ENCODE measurements at regions not wholly inside any gene's neighbourhood (a gene's known extent, or its start where the extent isn't known, plus 50 kb on each side); places are given as distances from the start of the nearest gene placed in this dataset.

DNA sequence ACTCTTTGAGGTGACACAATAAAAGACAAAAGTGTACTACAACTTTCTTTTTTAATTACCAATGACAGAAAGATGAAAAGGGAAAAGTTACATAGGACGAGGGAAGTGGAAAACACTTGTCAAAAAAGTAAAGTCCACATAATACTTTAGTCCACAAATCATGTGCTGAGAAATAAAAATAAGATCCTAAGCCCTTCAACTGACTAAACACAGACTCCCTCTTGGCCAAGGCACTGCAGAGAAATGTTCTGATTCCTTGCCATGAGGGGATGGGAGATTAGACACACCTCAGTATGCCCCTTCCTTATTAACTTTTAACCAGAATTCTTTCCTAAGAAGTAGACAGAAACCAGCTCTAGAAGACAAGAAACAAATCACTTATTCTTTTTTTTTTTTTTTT is 59.5 kb upstream of the TGFBR2 start:
- TF ChIP-seq SIN3A (IDR thresholded peaks at IDR 0.05; ENCODE audit: borderline replicate concordance, insufficient read depth, low read depth, low read length) (no peak), TCF7L2 (IDR thresholded peaks at IDR 0.05; ENCODE audit: low read depth, low read length) (no peak), POLR2AphosphoS5 (IDR thresholded peaks at IDR 0.05; ENCODE audit: low read depth, low read length) (no peak)
- TF ChIP-seq, protein P1, sequence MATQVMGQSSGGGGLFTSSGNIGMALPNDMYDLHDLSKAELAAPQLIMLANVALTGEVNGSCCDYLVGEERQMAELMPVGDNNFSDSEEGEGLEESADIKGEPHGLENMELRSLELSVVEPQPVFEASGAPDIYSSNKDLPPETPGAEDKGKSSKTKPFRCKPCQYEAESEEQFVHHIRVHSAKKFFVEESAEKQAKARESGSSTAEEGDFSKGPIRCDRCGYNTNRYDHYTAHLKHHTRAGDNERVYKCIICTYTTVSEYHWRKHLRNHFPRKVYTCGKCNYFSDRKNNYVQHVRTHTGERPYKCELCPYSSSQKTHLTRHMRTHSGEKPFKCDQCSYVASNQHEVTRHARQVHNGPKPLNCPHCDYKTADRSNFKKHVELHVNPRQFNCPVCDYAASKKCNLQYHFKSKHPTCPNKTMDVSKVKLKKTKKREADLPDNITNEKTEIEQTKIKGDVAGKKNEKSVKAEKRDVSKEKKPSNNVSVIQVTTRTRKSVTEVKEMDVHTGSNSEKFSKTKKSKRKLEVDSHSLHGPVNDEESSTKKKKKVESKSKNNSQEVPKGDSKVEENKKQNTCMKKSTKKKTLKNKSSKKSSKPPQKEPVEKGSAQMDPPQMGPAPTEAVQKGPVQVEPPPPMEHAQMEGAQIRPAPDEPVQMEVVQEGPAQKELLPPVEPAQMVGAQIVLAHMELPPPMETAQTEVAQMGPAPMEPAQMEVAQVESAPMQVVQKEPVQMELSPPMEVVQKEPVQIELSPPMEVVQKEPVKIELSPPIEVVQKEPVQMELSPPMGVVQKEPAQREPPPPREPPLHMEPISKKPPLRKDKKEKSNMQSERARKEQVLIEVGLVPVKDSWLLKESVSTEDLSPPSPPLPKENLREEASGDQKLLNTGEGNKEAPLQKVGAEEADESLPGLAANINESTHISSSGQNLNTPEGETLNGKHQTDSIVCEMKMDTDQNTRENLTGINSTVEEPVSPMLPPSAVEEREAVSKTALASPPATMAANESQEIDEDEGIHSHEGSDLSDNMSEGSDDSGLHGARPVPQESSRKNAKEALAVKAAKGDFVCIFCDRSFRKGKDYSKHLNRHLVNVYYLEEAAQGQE (IDR thresholded peaks at IDR 0.05; ENCODE audit: insufficient read depth in 1 of 2, low read depth in 2 of 2, low read length in 1 of 2) = no peak
- no peak for ATAC-seq
- no peaks in the 10 kb centered on the region for H3K9me3 ChIP-seq (ENCODE audit: control insufficient read depth, insufficient read depth, low read depth, low read length)
- no peak overlapping the region for H3K27ac ChIP-seq (ENCODE audit: low read length)
- no peaks in the 10 kb centered on the region; the same call in 1 of the 2 replicates for H3K4me1 ChIP-seq (ENCODE audit: control insufficient read depth, insufficient read depth, low read length)
- no peaks in the 10 kb centered on the region for H3K36me3 ChIP-seq (ENCODE audit: control insufficient read depth, insufficient read depth, low read length)
- intact Hi-C loops (cut with micrococcal nuclease; ENCODE audit: unreplicated experiment) (no loop called here), in situ Hi-C loops (cut with HindIII; ENCODE audit: low pct_unique_long_range_greater_than_20kb, low sequenced_read_pairs) (no loop called here)
- POLR2A ChIA-PET = no interaction called here
- no TSS peak for BruUV-seq (replicated peaks)
- no peak overlapping the region for H3K4me3 ChIP-seq (ENCODE audit: low read depth in 2 of 2, low read length in 2 of 2)
- no peak for DNase-seq (ENCODE audit: low read depth, low spot score)
- CTCF ChIA-PET = no interaction called here
- H3K27me3 ChIP-seq (ENCODE audit: control insufficient read depth, insufficient read depth, low read length) = no peaks in the 10 kb centered on the region

DNA sequence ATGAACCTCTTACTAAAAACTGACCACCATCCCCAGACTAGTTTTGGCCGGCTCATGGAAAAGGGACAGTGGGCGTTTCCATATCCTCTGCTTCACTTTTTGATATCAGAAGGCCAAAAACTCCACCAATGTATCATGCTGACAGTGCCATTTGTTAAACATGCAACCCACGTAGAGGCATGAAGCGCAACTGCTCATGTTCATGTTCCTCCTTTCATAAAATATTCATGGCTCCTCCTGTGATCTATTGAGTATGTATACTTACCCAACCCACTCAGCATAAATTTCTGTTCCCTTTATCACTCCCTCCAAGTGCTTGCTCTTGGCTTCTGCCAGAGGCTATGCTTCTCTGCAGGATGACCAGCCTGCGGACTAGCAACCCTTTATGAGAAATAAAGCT is 58.7 kb upstream of the TGFBR2 start:
- POLR2A ChIA-PET = no interaction called here

More for the DNA sequence above, 58.7 kb upstream of the TGFBR2 start:
- Histone ChIP-seq H3K4me3 (ENCODE audit: low read depth in 2 of 2, low read length in 2 of 2) (no peak overlapping the region), H3K27me3 (ENCODE audit: control insufficient read depth, insufficient read depth, low read length) (no peaks in the 10 kb centered on the region), H3K27ac (ENCODE audit: low read length) (no peak overlapping the region), H3K9me3 (ENCODE audit: control insufficient read depth, insufficient read depth, low read depth, low read length) (no peaks in the 10 kb centered on the region), H3K36me3 (ENCODE audit: control insufficient read depth, insufficient read depth, low read length) (no peaks in the 10 kb centered on the region), H3K4me1 (ENCODE audit: control insufficient read depth, insufficient read depth, low read length) (no peaks in the 10 kb centered on the region; the same call in 1 of the 2 replicates)
- DNase-seq (ENCODE audit: low read depth, low spot score) (no peak), ATAC-seq (no peak)
- TF ChIP-seq, protein P2, sequence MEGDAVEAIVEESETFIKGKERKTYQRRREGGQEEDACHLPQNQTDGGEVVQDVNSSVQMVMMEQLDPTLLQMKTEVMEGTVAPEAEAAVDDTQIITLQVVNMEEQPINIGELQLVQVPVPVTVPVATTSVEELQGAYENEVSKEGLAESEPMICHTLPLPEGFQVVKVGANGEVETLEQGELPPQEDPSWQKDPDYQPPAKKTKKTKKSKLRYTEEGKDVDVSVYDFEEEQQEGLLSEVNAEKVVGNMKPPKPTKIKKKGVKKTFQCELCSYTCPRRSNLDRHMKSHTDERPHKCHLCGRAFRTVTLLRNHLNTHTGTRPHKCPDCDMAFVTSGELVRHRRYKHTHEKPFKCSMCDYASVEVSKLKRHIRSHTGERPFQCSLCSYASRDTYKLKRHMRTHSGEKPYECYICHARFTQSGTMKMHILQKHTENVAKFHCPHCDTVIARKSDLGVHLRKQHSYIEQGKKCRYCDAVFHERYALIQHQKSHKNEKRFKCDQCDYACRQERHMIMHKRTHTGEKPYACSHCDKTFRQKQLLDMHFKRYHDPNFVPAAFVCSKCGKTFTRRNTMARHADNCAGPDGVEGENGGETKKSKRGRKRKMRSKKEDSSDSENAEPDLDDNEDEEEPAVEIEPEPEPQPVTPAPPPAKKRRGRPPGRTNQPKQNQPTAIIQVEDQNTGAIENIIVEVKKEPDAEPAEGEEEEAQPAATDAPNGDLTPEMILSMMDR (IDR thresholded peaks at IDR 0.05) = no peak
- TF ChIP-seq TCF7L2 (IDR thresholded peaks at IDR 0.05; ENCODE audit: low read depth, low read length) = no peak
- no peak for TF ChIP-seq POLR2AphosphoS5 (IDR thresholded peaks at IDR 0.05; ENCODE audit: low read depth, low read length)
- no peak for TF ChIP-seq SIN3A (IDR thresholded peaks at IDR 0.05; ENCODE audit: borderline replicate concordance, insufficient read depth, low read depth, low read length)
- TF ChIP-seq, protein P1 (IDR thresholded peaks at IDR 0.05; ENCODE audit: insufficient read depth in 1 of 2, low read depth in 2 of 2, low read length in 1 of 2) = no peak
- in situ Hi-C loops (cut with HindIII; ENCODE audit: low pct_unique_long_range_greater_than_20kb, low sequenced_read_pairs) = no loop called here
- BruUV-seq (replicated peaks) = no TSS peak
- intact Hi-C loops (cut with micrococcal nuclease; ENCODE audit: unreplicated experiment) = no loop called here
- CTCF ChIA-PET = no interaction called here

Measured in Panc1 (cell line).